ENCODE measurements at regions not wholly inside any gene's neighbourhood (a gene's known extent, or its start where the extent isn't known, plus 50 kb on each side); places are given as distances from the start of the nearest gene placed in this dataset.

- Histone ChIP-seq H3K36me3 (replicated peaks; ENCODE audit: control insufficient read depth, insufficient read depth, low read length) (no peaks in the 10 kb centered on the region), H3K27me3 (ENCODE audit: control insufficient read depth, insufficient read depth, low read length) (no peaks in the 10 kb centered on the region), H3K4me3 (ENCODE audit: insufficient read depth, low read depth, low read length) (no peak overlapping the region)
- no peak for DNase-seq
Measured at GRCh38 chr11:70782401-70782913, 384.1 kb downstream of the CTTN start.

- no peaks in the 10 kb centered on the region for H3K27me3 ChIP-seq (ENCODE audit: control insufficient read depth, insufficient read depth, low read length)
- DNase-seq, result no peak
- no peak overlapping the region for H3K4me3 ChIP-seq (ENCODE audit: insufficient read depth, low read depth, low read length)
- no peaks in the 10 kb centered on the region; the same call in 1 of the 2 replicates for H3K36me3 ChIP-seq (replicated peaks; ENCODE audit: control insufficient read depth, insufficient read depth, low read length)
Measured at GRCh38 chr11:70783356-70783755, 385.0 kb downstream of the CTTN start.

GRCh38 chr11:70783821-70784220 is 385.5 kb downstream of the CTTN start:
- H3K27me3 ChIP-seq (ENCODE audit: control insufficient read depth, insufficient read depth, low read length), result no peaks in the 10 kb centered on the region
- H3K36me3 ChIP-seq (replicated peaks; ENCODE audit: control insufficient read depth, insufficient read depth, low read length), result no peaks in the 10 kb centered on the region; the same call in 1 of the 2 replicates
- H3K4me3 ChIP-seq (ENCODE audit: insufficient read depth, low read depth, low read length), result no peak overlapping the region
- DNase-seq, result no peak

- DNase-seq, result no peak
- no peak overlapping the region for H3K4me3 ChIP-seq (ENCODE audit: insufficient read depth, low read depth, low read length)
- no peaks in the 10 kb centered on the region for H3K27me3 ChIP-seq (ENCODE audit: control insufficient read depth, insufficient read depth, low read length)
- H3K36me3 ChIP-seq (replicated peaks; ENCODE audit: control insufficient read depth, insufficient read depth, low read length), result no peaks in the 10 kb centered on the region; the same call in 1 of the 2 replicates
Measured at GRCh38 chr11:70785372-70785771, 387.0 kb downstream of the CTTN start.

GRCh38 chr11:70786021-70786665 is 387.8 kb downstream of the CTTN start:
- no peaks in the 10 kb centered on the region for H3K27me3 ChIP-seq (ENCODE audit: control insufficient read depth, insufficient read depth, low read length)
- H3K36me3 ChIP-seq (replicated peaks; ENCODE audit: control insufficient read depth, insufficient read depth, low read length), result no peaks in the 10 kb centered on the region; the same call in 1 of the 2 replicates
- H3K4me3 ChIP-seq (ENCODE audit: insufficient read depth, low read depth, low read length), result no peak overlapping the region
- no peak for DNase-seq

- Histone ChIP-seq H3K36me3 (replicated peaks; ENCODE audit: control insufficient read depth, insufficient read depth, low read length) (no peaks in the 10 kb centered on the region; the same call in 1 of the 2 replicates), H3K4me3 (ENCODE audit: insufficient read depth, low read depth, low read length) (no peak overlapping the region), H3K27me3 (ENCODE audit: control insufficient read depth, insufficient read depth, low read length) (no peaks in the 10 kb centered on the region)
- no peak for DNase-seq
Measured at GRCh38 chr11:70788248-70789022, 390.1 kb downstream of the CTTN start.

GRCh38 chr11:70790671-70791300 is 392.5 kb downstream of the CTTN start:
- H3K36me3 ChIP-seq (replicated peaks; ENCODE audit: control insufficient read depth, insufficient read depth, low read length), result no peaks in the 10 kb centered on the region; the same call in 1 of the 2 replicates
- no peak overlapping the region for H3K4me3 ChIP-seq (ENCODE audit: insufficient read depth, low read depth, low read length)
- DNase-seq, result peak; percentile 86
- no peaks in the 10 kb centered on the region for H3K27me3 ChIP-seq (ENCODE audit: control insufficient read depth, insufficient read depth, low read length)

- peak; percentile 70 for DNase-seq
- Histone ChIP-seq H3K4me3 (ENCODE audit: insufficient read depth, low read depth, low read length) (no peak overlapping the region), H3K27me3 (ENCODE audit: control insufficient read depth, insufficient read depth, low read length) (no peaks in the 10 kb centered on the region), H3K36me3 (replicated peaks; ENCODE audit: control insufficient read depth, insufficient read depth, low read length) (no peaks in the 10 kb centered on the region)
Measured at GRCh38 chr11:70796648-70797227, 398.4 kb downstream of the CTTN start.

GRCh38 chr11:70798296-70798695 is 400.0 kb downstream of the CTTN start:
- H3K4me3 ChIP-seq (ENCODE audit: insufficient read depth, low read depth, low read length), result no peak overlapping the region
- DNase-seq, result no peak
- H3K36me3 ChIP-seq (replicated peaks; ENCODE audit: control insufficient read depth, insufficient read depth, low read length), result no peaks in the 10 kb centered on the region
- no peaks in the 10 kb centered on the region for H3K27me3 ChIP-seq (ENCODE audit: control insufficient read depth, insufficient read depth, low read length)

- H3K27me3 ChIP-seq (ENCODE audit: control insufficient read depth, insufficient read depth, low read length), result no peaks in the 10 kb centered on the region
- no peak for DNase-seq
- H3K36me3 ChIP-seq (replicated peaks; ENCODE audit: control insufficient read depth, insufficient read depth, low read length), result no peaks in the 10 kb centered on the region
- no peak overlapping the region for H3K4me3 ChIP-seq (ENCODE audit: insufficient read depth, low read depth, low read length)
Measured at GRCh38 chr11:70799386-70799785, 401.1 kb downstream of the CTTN start.

- Histone ChIP-seq H3K36me3 (replicated peaks; ENCODE audit: control insufficient read depth, insufficient read depth, low read length) (no peaks in the 10 kb centered on the region; the same call in 1 of the 2 replicates), H3K27me3 (ENCODE audit: control insufficient read depth, insufficient read depth, low read length) (no peaks in the 10 kb centered on the region), H3K4me3 (ENCODE audit: insufficient read depth, low read depth, low read length) (no peak overlapping the region)
- DNase-seq, result no peak
Measured at GRCh38 chr11:70802185-70802584, 403.9 kb downstream of the CTTN start.

GRCh38 chr11:70804139-70804837 is 406.0 kb downstream of the CTTN start:
- no peaks in the 10 kb centered on the region; the same call in 1 of the 2 replicates for H3K36me3 ChIP-seq (replicated peaks; ENCODE audit: control insufficient read depth, insufficient read depth, low read length)
- H3K4me3 ChIP-seq (ENCODE audit: insufficient read depth, low read depth, low read length), result no peak overlapping the region
- no peak for DNase-seq
- H3K27me3 ChIP-seq (ENCODE audit: control insufficient read depth, insufficient read depth, low read length), result no peaks in the 10 kb centered on the region

GRCh38 chr11:70805243-70805642 is 406.9 kb downstream of the CTTN start:
- no peak overlapping the region for H3K4me3 ChIP-seq (ENCODE audit: insufficient read depth, low read depth, low read length)

GRCh38 chr11:70805971-70806370 is 407.6 kb downstream of the CTTN start:
- H3K36me3 ChIP-seq (replicated peaks; ENCODE audit: control insufficient read depth, insufficient read depth, low read length), result no peaks in the 10 kb centered on the region; the same call in 1 of the 2 replicates
- no peaks in the 10 kb centered on the region for H3K27me3 ChIP-seq (ENCODE audit: control insufficient read depth, insufficient read depth, low read length)
- peak; percentile 69 for DNase-seq
- H3K4me3 ChIP-seq (ENCODE audit: insufficient read depth, low read depth, low read length), result no peak overlapping the region

More at GRCh38 chr11:70805243-70805642, 406.9 kb downstream of the CTTN start:
- no peaks in the 10 kb centered on the region; the same call in 1 of the 2 replicates for H3K36me3 ChIP-seq (replicated peaks; ENCODE audit: control insufficient read depth, insufficient read depth, low read length)
- H3K27me3 ChIP-seq (ENCODE audit: control insufficient read depth, insufficient read depth, low read length), result no peaks in the 10 kb centered on the region
- DNase-seq, result no peak

Measured in H7 (cell line).